A549 (cell line): ENCODE measurements at regions not wholly inside any gene's neighbourhood (a gene's known extent, or its start where the extent isn't known, plus 50 kb on each side); places are given as distances from the start of the nearest gene placed in this dataset.

Experiments
- ATAC-seq, 2 experiments: fragments of 200-7000 bp in 1 of 2; fragments of >200 bp in 1 of 2; cut with Nextera tagmentation in 1 of 2; cut with Tn5 transposase in 1 of 2; 3 replicates each; pipeline versions ENCODE4 v1.8.0 to v1.9.1; 2018 to 2020; ENCODE audit warnings: mild to moderate bottlenecking in 1 of 2, moderate library complexity in 1 of 2
- CTCF ChIA-PET: fragments of 300-600 bp; sonication (Branson Sonifier 250); formaldehyde crosslinking; extraction: SDS; loops from one replicate; lab custom pipeline; 2021; ENCODE audit warnings: antibody characterized with exemption, inconsistent platforms; lab: Yijun Ruan, JAX
- POLR2A ChIA-PET: fragments of 350-600 bp; formaldehyde crosslinking; extraction: SDS; loops from one replicate; lab custom pipeline; 2021; ENCODE audit warnings: antibody characterized with exemption, inconsistent platforms; lab: Yijun Ruan, JAX
- DNase-seq, 2 experiments: peaks; one replicate each; pipeline versions ENCODE4 v3.0.0 to v3.0.0-alpha.2; 2011 to 2016; ENCODE audit warnings: low read depth in 1 of 2, low spot score in 1 of 2
- FAIRE-seq: peaks from 2 replicates; lab custom pipeline; 2011; peaks lifted over from hg19 to GRCh38; lab: Jason Lieb, UNC
- H3K27ac ChIP-seq, 2 experiments: fragments of >200 bp; sonication (Bioruptor Twin); formaldehyde crosslinking; 3 replicates each; pipeline ENCODE4 v1.5.1; 2016 to 2017
- H3K4me1 ChIP-seq: fragments of >200 bp; sonication (Bioruptor Twin); formaldehyde crosslinking; 3 replicates; pipeline ENCODE4 v1.6.1; 2016
- H3K4me2 ChIP-seq: fragments of >200 bp; sonication (Bioruptor Twin); formaldehyde crosslinking; 3 replicates; pipeline ENCODE4 v1.6.1; 2016
- H3K4me3 ChIP-seq: fragments of >200 bp; sonication (Bioruptor Twin); formaldehyde crosslinking; 3 replicates; pipeline ENCODE4 v1.5.1; 2016
- H3K9me3 ChIP-seq: fragments of >200 bp; sonication (Bioruptor Twin); formaldehyde crosslinking; 3 replicates; pipeline ENCODE4 v1.6.1; 2016
- BHLHE40 ChIP-seq: IDR thresholded peaks from 2 replicates; pipeline ENCODE4 v1.6.1; 2012; ENCODE audit warnings: low read depth, low read length, inconsistent platforms
- CBX8 ChIP-seq: fragments of 200-600 bp; sonication (generic); IDR thresholded peaks from 2 replicates; pipeline ENCODE4 v1.6.1; 2016
- CEBPB ChIP-seq, 2 experiments: fragments of >200 bp in 1 of 2; sonication (Bioruptor Twin) in 1 of 2; formaldehyde crosslinking in 1 of 2; IDR thresholded peaks; 2 replicates each; pipeline ENCODE4 v1.6.1; 2012 to 2016
- CHD4 ChIP-seq: fragments of 200-600 bp; sonication (generic); IDR thresholded peaks from 2 replicates; pipeline ENCODE4 v1.6.1; 2016; ENCODE audit warnings: antibody characterized with exemption, mild to moderate bottlenecking, borderline replicate concordance
- FOSL2 ChIP-seq, 2 experiments: fragments of 450-650 bp in 1 of 2; fragments of >200 bp in 1 of 2; sonication (Bioruptor Twin) in 1 of 2; formaldehyde crosslinking; IDR thresholded peaks; 2 replicates each; pipeline versions ENCODE4 v1.5.0 to v1.6.1; 2016 to 2020; ENCODE audit warnings: mild to moderate bottlenecking in 1 of 2, moderate library complexity in 1 of 2
- HOXB13 ChIP-seq: fragments of 250-450 bp; sonication (Bioruptor Pico); IDR thresholded peaks from 2 replicates; pipeline ENCODE4 v1.5.0; 2020; ENCODE audit warnings: low read depth, mild to moderate bottlenecking, moderate library complexity
- JUN ChIP-seq, 2 experiments: fragments of >200 bp; sonication (Bioruptor Twin); formaldehyde crosslinking; IDR thresholded peaks; 2 replicates in 1 of 2; 3 replicates in 1 of 2; pipeline ENCODE4 v1.6.1; 2016 to 2017
- MAFK ChIP-seq: fragments of 450-650 bp; IDR thresholded peaks from 2 replicates; pipeline ENCODE4 v1.6.1; 2014; ENCODE audit not compliant: partially characterized antibody
- NFE2L2 ChIP-seq: fragments of 150-350 bp; conservative IDR thresholded peaks from 2 replicates; pipeline ENCODE4 v1.6.1; 2014; ENCODE audit warnings: low read length
- NPAS2 ChIP-seq: fragments of 250-450 bp; sonication (Bioruptor Pico); IDR thresholded peaks from 2 replicates; pipeline ENCODE4 v1.8.0; 2022; ENCODE audit warnings: mild to moderate bottlenecking, moderate library complexity, borderline replicate concordance
- NR3C1 ChIP-seq: fragments of >200 bp; sonication (Bioruptor Twin); formaldehyde crosslinking; IDR thresholded peaks from 3 replicates; pipeline ENCODE4 v1.6.1; 2017
- POLR2A ChIP-seq: IDR thresholded peaks from 2 replicates; pipeline ENCODE4 v1.6.1; 2012; ENCODE audit warnings: mild to moderate bottlenecking, low read length
- RARB ChIP-seq: fragments of 250-450 bp; sonication (Bioruptor Pico); IDR thresholded peaks from 2 replicates; pipeline ENCODE4 v1.8.0; 2021; ENCODE audit warnings: mild to moderate bottlenecking, moderate library complexity
- RCOR1 ChIP-seq: fragments of 150-350 bp; IDR thresholded peaks from 2 replicates; pipeline ENCODE4 v1.6.1; 2014; ENCODE audit warnings: antibody characterized with exemption, low read length, low read depth
- SMC3 ChIP-seq: fragments of >200 bp; sonication (Bioruptor Twin); formaldehyde crosslinking; IDR thresholded peaks from 3 replicates; pipeline ENCODE4 v1.6.1; 2018; ENCODE audit warnings: inconsistent platforms
- SREBF2 ChIP-seq: fragments of 450-650 bp; IDR thresholded peaks from 2 replicates; pipeline ENCODE4 v1.6.1; 2014; ENCODE audit warnings: mild to moderate bottlenecking, moderate library complexity
- TFCP2L1 ChIP-seq: fragments of 250-450 bp; sonication (Bioruptor Pico); IDR thresholded peaks from 2 replicates; pipeline ENCODE4 v1.5.0; 2021; ENCODE audit warnings: mild to moderate bottlenecking
- ZC3H11A ChIP-seq: fragments of 450-650 bp; IDR thresholded peaks from 2 replicates; pipeline ENCODE4 v1.6.1; 2014; ENCODE audit warnings: antibody characterized with exemption, mild to moderate bottlenecking
- ZNF302 ChIP-seq: fragments of 250-450 bp; sonication (Bioruptor Pico); IDR thresholded peaks from 2 replicates; pipeline ENCODE4 v1.9.0; 2021; ENCODE audit warnings: inconsistent platforms, mild to moderate bottlenecking, moderate library complexity
- WGBS: methylation state at CpG from one replicate; pipeline ENCODE4 v1.1.6; 2017; ENCODE audit errors: missing lambda C conversion rate; 5-methylcytosine and 5-hydroxymethylcytosine counted together
- TF ChIP-seq, protein P1 (sequence below): fragments of 450-650 bp; IDR thresholded peaks from 2 replicates; pipeline ENCODE4 v1.6.1; 2014; ENCODE audit warnings: antibody characterized with exemption
- TF ChIP-seq, protein P2 (sequence below): fragments of >200 bp; sonication (Bioruptor Twin); formaldehyde crosslinking; IDR thresholded peaks from 3 replicates; pipeline ENCODE4 v1.5.1; 2016
- TF ChIP-seq, protein P3 (sequence below): fragments of 150-350 bp; IDR thresholded peaks from 2 replicates; pipeline ENCODE4 v1.6.1; 2014; ENCODE audit warnings: low read depth, mild to moderate bottlenecking, low read length
- TF ChIP-seq, protein P4 (sequence below): fragments of 200-600 bp; sonication (generic); IDR thresholded peaks from 2 replicates; pipeline ENCODE4 v1.6.1; 2016; ENCODE audit warnings: antibody characterized with exemption, mild to moderate bottlenecking, moderate library complexity
- TF ChIP-seq, protein P5 (sequence below): IDR thresholded peaks from 2 replicates; pipeline ENCODE4 v1.6.1; 2012

DNA sequence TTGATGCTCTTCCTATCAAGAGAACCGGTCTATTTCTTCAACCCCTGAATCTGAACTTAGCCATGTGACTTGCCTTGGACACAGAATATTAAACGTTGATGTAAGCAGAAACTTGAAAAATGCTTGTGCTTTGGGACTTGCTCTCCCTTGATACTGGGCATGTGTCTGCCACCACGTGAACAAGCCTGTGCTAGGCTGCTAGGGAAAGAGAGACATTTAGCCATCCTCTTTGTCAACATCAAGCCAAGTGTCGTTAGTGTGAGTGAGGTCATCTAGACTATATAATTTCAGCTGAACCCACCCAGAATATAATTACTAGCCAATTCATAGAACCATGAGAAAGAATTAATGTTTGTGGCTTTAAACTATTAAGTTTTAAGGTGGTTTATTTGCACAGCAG, 98.2 kb upstream of the TRHDE start:
- FAIRE-seq, result no peak
- no peaks in the 10 kb centered on the region for H3K9me3 ChIP-seq
- no peak overlapping the region for H3K4me2 ChIP-seq
- no peak for ATAC-seq
- H3K27ac ChIP-seq, result no peak overlapping the region
- POLR2A ChIA-PET, result no interaction called here
- CTCF ChIA-PET, result no interaction called here
- no peak for DNase-seq
- WGBS, result 0% methylated on average over 4 of the region's 4 CpGs
- no peak overlapping the region for H3K4me3 ChIP-seq
- TF ChIP-seq CBX8 (no peak), BHLHE40 (no peak), ZNF302 (CRISPR knock-in tag) (no peak), CEBPB (IDR thresholded peaks at IDR 0.05) (no peak), SREBF2 (no peak), HOXB13 (no peak), NFE2L2 (no peak), JUN (IDR thresholded peaks at IDR 0.05) (no peak)
- TF ChIP-seq, all 56 proteins: peak for 0
- H3K4me1 ChIP-seq, result no peaks in the 10 kb centered on the region

DNA sequence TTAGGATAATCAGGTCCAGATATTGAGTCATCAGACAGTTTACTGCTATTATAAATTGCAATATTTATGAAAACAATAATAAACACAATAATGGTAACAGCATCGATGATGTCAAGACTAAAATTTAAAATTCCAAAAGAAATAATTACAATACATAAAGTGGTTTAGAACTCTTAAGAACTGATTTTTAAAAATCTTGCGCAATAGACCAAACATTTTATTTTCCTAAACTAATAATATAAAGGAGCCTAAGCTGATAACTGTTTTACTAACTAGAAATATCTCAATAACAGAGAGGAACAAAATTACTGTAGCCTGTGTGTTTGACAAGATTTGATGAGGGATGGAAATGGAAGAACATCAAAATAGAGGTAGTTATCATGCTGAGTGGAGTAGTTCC, 93.9 kb upstream of the TRHDE start:
- no peak for ATAC-seq
- CTCF ChIA-PET, result no interaction called here
- peak in 1 of 2 experiments; percentile 28; a peak in 1 of 4 replicates for TF ChIP-seq CEBPB (IDR thresholded peaks at IDR 0.05)
- TF ChIP-seq RARB, result no peak
- no peak for TF ChIP-seq NR3C1
- H3K4me2 ChIP-seq, result no peak overlapping the region
- FAIRE-seq, result no peak
- POLR2A ChIA-PET, result no interaction called here
- H3K9me3 ChIP-seq, result no peaks in the 10 kb centered on the region
- DNase-seq, result no peak
- H3K27ac ChIP-seq, result no peak overlapping the region
- no peaks in the 10 kb centered on the region for H3K4me1 ChIP-seq
- 3% methylated on average over 2 of the region's 2 CpGs for WGBS
- no peak overlapping the region for H3K4me3 ChIP-seq

DNA sequence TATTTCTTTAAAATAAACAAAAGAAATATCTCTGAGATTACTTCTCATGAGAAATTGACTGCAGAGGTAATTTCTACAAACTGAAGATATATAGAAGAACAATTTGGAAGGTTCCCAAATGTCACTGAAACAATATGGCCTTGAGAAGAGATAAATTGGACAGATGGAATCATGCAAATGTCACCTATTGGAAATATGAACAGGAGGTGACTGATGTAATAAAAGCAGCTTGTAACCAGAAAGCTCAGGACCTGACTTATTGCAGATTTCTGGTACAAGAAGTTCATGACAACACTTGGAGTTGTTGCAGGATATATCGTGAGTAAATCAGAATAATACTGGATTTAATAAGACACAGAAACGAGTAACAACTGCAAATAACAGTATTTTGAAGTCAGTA, 93.3 kb upstream of the TRHDE start:
- CTCF ChIA-PET, result no interaction called here
- TF ChIP-seq SREBF2, result no peak
- TF ChIP-seq MAFK, result no peak
- TF ChIP-seq, protein P1, sequence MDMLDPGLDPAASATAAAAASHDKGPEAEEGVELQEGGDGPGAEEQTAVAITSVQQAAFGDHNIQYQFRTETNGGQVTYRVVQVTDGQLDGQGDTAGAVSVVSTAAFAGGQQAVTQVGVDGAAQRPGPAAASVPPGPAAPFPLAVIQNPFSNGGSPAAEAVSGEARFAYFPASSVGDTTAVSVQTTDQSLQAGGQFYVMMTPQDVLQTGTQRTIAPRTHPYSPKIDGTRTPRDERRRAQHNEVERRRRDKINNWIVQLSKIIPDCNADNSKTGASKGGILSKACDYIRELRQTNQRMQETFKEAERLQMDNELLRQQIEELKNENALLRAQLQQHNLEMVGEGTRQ, result no peak
- TF ChIP-seq BHLHE40, result no peak
- TF ChIP-seq, protein P2, sequence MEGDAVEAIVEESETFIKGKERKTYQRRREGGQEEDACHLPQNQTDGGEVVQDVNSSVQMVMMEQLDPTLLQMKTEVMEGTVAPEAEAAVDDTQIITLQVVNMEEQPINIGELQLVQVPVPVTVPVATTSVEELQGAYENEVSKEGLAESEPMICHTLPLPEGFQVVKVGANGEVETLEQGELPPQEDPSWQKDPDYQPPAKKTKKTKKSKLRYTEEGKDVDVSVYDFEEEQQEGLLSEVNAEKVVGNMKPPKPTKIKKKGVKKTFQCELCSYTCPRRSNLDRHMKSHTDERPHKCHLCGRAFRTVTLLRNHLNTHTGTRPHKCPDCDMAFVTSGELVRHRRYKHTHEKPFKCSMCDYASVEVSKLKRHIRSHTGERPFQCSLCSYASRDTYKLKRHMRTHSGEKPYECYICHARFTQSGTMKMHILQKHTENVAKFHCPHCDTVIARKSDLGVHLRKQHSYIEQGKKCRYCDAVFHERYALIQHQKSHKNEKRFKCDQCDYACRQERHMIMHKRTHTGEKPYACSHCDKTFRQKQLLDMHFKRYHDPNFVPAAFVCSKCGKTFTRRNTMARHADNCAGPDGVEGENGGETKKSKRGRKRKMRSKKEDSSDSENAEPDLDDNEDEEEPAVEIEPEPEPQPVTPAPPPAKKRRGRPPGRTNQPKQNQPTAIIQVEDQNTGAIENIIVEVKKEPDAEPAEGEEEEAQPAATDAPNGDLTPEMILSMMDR, result no peak
- TF ChIP-seq, protein P3, sequence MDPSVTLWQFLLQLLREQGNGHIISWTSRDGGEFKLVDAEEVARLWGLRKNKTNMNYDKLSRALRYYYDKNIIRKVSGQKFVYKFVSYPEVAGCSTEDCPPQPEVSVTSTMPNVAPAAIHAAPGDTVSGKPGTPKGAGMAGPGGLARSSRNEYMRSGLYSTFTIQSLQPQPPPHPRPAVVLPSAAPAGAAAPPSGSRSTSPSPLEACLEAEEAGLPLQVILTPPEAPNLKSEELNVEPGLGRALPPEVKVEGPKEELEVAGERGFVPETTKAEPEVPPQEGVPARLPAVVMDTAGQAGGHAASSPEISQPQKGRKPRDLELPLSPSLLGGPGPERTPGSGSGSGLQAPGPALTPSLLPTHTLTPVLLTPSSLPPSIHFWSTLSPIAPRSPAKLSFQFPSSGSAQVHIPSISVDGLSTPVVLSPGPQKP, result no peak
- TF ChIP-seq NFE2L2, result no peak
- TF ChIP-seq, protein P4, sequence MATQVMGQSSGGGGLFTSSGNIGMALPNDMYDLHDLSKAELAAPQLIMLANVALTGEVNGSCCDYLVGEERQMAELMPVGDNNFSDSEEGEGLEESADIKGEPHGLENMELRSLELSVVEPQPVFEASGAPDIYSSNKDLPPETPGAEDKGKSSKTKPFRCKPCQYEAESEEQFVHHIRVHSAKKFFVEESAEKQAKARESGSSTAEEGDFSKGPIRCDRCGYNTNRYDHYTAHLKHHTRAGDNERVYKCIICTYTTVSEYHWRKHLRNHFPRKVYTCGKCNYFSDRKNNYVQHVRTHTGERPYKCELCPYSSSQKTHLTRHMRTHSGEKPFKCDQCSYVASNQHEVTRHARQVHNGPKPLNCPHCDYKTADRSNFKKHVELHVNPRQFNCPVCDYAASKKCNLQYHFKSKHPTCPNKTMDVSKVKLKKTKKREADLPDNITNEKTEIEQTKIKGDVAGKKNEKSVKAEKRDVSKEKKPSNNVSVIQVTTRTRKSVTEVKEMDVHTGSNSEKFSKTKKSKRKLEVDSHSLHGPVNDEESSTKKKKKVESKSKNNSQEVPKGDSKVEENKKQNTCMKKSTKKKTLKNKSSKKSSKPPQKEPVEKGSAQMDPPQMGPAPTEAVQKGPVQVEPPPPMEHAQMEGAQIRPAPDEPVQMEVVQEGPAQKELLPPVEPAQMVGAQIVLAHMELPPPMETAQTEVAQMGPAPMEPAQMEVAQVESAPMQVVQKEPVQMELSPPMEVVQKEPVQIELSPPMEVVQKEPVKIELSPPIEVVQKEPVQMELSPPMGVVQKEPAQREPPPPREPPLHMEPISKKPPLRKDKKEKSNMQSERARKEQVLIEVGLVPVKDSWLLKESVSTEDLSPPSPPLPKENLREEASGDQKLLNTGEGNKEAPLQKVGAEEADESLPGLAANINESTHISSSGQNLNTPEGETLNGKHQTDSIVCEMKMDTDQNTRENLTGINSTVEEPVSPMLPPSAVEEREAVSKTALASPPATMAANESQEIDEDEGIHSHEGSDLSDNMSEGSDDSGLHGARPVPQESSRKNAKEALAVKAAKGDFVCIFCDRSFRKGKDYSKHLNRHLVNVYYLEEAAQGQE, result no peak
- no peak for TF ChIP-seq RCOR1
- TF ChIP-seq CHD4, result no peak
- TF ChIP-seq, protein P5, sequence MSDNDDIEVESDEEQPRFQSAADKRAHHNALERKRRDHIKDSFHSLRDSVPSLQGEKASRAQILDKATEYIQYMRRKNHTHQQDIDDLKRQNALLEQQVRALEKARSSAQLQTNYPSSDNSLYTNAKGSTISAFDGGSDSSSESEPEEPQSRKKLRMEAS, result no peak
- TF ChIP-seq SMC3, result no peak
- no peak for TF ChIP-seq NPAS2 (CRISPR knock-in tag)
- no peak for TF ChIP-seq ZC3H11A
- no peak for TF ChIP-seq TFCP2L1 (CRISPR knock-in tag)
- no peak for TF ChIP-seq POLR2A
- no peak for TF ChIP-seq FOSL2 (IDR thresholded peaks at IDR 0.05)
- TF ChIP-seq FOSL2 (CRISPR knock-in tag; IDR thresholded peaks at IDR 0.05), result no peak
- WGBS, result 0% methylated on average over 2 of the region's 2 CpGs

More for the DNA sequence above, 93.3 kb upstream of the TRHDE start:
- no peak for ATAC-seq
- Histone ChIP-seq H3K4me3 (no peak overlapping the region), H3K4me1 (no peaks in the 10 kb centered on the region), H3K27ac (no peak overlapping the region), H3K4me2 (no peak overlapping the region), H3K9me3 (no peaks in the 10 kb centered on the region)
- POLR2A ChIA-PET, result no interaction called here
- no peak for FAIRE-seq
- DNase-seq, result no peak
